ENCODE measurements at regions not wholly inside any gene's neighbourhood (a gene's known extent, or its start where the extent isn't known, plus 50 kb on each side); places are given as distances from the start of the nearest gene placed in this dataset.

GRCh38 chr16:86122681-86123342 is 223.8 kb downstream of the IRF8 start:
- DNase-seq: no peak

DNA sequence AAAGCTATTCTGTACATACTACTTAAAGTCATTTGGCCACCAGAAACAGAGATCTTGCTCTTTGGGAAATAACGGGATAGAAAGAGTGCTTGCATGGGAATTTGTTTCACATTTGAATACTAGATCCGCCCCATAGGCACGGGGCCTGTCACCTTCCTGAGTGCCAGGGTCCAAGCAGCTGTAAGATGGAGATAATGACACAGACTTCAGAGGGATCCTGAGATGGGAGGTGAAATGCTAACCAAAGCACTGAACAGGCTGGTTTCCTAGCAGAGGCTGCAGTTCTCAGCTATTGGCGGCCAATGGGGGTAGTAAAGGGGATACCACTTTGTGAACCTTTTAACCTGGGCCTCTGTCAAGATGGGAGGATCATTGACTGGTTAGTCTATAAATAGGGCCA is 225.4 kb downstream of the IRF8 start:
- no peak for DNase-seq

DNA sequence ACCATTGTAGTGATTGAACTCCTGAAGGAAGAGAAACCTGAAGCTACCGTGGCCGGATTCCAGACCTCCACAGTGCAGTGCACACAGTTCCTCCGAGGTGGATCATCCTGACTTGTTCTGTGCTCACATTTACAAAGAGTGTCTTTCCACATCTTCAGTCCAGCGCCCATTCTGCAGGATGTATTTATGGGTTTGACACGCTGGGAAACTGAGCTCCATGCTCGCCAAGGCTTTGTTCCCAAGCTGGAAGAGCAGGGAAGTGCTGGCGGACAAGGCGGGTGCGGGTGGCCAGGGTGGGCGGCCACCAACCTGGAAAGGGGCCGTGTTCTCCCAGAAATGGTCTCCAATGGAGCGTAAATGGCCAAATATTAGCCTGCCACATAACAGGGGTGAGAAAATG is 227.9 kb downstream of the IRF8 start:
- no peak for DNase-seq

GRCh38 chr16:86127366-86127765 is 228.4 kb downstream of the IRF8 start:
- DNase-seq: no peak

GRCh38 chr16:86128246-86128645 is 229.3 kb downstream of the IRF8 start:
- no peak for DNase-seq

GRCh38 chr16:86129541-86129940 is 230.6 kb downstream of the IRF8 start:
- DNase-seq: no peak

GRCh38 chr16:86133377-86133776 is 234.4 kb downstream of the IRF8 start:
- no peak for DNase-seq

DNA sequence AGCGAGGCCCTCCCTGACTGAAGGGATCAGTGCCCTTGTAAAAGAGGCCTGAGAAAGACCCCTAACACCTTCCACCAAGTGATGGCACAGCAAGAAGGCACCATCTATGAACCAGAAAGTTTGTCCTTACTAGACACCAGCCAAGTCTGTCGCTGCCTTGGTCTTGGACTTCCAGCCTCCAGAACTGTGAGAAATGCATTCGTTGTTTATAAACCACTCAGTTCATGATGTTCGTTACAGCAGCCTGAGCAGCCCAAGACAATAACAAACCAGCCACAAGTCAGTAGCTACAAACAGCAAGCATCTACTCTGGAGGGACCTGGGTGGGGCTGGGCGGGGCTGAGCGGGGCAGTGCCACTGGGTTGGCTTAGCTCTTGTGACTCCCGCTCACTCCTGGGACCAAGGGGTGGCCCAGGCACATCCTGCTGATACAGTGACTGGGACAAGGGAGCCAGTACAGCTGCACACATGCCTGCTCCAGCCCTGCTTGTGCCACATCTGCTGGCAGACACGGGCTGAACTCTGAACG is 234.9 kb downstream of the IRF8 start:
- DNase-seq: no peak

- no peak for DNase-seq
These were observed 236.0 kb downstream of the IRF8 start for GRCh38 chr16:86134802-86135461.

GRCh38 chr16:86137359-86137758 is 238.4 kb downstream of the IRF8 start:
- DNase-seq: no peak

DNA sequence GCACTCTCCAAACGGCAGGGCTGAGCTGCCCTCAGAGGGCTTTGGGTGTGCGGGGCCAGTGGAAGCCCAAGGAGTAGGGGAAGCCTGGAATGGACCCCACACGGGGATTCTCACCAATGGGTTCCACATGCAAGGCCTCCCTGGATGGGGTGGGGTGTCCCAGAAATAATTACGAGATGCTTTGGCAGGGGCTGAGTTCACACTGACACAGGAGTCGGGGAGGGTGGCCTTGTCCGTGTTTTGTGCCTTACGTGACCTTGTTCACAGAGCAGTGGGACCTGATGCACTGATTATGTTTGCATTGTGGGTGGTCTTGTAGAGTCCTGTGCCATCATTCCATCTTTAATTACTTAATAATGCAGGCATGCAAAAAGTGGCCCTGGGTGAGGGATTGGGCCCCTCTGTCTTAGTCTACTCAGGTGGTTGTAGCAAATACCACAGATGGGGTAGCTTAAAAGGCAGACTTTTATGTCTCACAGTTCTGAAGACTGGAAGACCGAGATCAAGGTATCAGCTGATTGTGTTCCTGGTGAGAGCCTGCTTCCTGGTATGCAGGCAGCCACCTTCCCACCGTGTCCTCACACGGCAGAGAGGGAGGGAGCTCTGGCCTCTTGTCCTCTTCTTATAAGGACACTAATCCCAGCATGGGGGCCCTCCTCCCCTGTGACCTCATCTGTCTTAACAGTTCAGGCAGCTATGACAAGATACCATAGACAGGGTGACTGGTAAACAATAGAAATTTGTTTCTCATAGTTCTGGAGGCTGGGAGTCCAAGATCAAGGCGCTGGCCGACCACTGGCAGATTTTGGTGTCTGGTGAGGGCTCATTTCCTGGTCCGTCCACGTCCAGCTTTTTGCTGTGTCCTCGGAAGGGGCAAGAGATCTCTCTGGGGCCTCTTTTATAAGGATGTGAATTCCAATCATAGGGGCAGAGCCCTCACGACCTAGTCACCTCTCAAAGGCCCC is 239.4 kb downstream of the IRF8 start:
- no peak for DNase-seq

GRCh38 chr16:86142801-86143236 is 243.9 kb downstream of the IRF8 start:
- no peak for DNase-seq

DNA sequence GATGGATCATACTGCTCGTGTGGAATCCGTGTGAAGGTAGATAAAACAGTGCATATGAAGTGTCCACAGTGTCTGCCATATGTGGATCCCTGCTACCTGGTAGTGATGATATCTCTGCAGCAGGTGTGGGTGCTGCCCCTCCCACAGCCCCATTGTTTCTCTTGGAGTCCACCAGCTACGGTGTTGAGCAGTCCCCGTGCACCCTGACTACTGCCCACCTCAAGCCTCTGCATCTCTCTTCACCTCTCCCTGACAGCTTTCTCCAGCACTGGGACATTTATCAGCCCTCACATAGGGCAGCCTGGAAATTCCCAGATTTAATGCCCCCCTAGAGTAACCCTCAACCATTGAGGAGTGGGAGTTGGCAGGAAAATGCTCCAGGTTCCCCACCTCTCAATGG is 244.7 kb downstream of the IRF8 start:
- no peak for DNase-seq

- DNase-seq: no peak
These were observed 246.7 kb downstream of the IRF8 start for GRCh38 chr16:86145669-86146068.

DNA sequence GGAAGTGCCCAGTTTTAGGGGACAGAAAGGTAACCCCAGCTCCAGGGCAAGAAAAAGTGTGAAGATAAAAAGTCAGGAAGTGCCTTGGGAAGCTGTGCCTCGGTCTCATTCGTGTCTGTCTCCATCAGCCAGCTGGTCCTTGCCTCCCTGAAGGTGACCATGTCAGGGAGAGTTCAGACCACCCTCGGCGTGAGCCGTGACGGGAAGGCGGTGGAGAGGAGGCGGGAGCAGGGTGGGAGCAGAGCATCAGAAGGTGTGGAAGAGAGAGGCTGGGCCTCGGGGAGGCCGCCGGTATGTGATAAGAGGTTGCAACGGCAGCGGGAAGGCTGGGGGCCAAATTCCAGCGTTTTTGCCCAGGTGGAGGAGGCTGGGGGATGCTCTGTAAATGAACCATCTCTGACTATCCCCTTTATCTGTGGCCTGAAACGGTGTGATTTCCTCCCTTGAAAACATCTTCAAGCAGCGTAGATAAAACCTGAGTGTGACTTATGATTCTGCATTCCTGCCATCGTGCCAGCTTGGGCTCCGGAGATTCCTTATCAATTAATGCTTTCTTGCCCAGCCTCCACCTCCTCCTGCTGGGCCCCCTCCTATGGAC is 251.8 kb downstream of the IRF8 start:
- no peak for DNase-seq

- no peak for DNase-seq
These were observed 252.4 kb downstream of the IRF8 start for GRCh38 chr16:86151239-86151851.

DNA sequence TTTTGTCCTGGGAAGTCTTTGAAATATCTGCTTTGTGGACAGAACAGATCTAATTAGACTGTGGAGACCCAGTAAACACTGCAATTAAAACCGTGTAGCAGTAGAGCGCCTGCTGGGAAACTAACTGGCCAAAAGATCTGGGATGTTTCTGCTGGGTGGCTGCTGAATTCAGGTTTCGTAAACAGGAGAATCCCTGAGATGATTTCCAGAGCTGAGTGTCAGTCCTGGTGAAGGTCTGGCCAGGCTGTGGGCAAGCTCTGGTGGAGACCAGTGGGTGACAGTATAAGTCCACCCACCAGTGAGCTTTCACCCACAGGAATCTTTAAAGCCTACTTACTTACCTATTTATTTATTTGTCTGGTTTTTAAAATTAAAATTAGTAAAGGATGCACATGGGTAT is 257.2 kb downstream of the IRF8 start:
- no peak for DNase-seq

DNA sequence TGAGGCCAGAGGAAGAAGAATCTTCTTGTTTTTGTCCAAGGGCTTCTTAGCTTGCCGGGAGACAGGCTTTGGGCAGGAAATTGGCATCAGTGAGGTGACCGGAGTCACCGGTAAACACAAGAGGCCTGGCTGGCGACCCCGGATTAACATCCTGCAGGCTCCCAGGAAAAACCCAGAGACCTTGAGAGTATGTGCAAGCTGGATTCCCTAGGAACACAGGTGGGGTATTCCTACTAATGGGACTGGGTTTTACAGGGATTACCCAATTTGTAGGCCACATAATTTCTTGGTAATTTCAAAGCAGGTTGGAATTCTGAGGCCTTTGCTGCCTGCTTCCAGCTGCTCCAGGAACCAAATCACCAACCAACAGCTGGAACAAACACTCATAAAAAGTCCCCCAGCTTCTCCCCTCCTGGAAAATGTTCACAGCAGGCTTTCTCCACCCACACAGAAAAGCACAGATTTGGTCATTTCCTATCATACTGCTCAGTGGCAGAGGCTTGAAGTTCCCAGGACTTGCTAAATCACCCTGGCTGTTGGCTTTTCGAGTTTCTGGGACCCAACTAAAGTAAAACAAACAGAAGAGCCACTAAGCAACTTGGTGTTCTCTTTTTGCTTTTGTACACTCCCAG is 258.8 kb downstream of the IRF8 start:
- DNase-seq: no peak

- no peak for DNase-seq
These were observed 259.9 kb downstream of the IRF8 start for GRCh38 chr16:86158688-86159360.

- DNase-seq: no peak
These were observed 266.5 kb downstream of the IRF8 start for GRCh38 chr16:86165479-86165878.

- no peak for DNase-seq
These were observed 267.5 kb downstream of the IRF8 start for GRCh38 chr16:86166414-86166813.
